GM21447 (cell line): ENCODE measurements at regions not wholly inside any gene's neighbourhood (a gene's known extent, or its start where the extent isn't known, plus 50 kb on each side); places are given as distances from the start of the nearest gene placed in this dataset.

ENCODE experiments used
- ATAC-seq: cut with Tn5 transposase; IDR thresholded peaks from one replicate; pipeline ENCODE4 v1.9.1; 2021; ENCODE audit not compliant: unreplicated experiment

DNA sequence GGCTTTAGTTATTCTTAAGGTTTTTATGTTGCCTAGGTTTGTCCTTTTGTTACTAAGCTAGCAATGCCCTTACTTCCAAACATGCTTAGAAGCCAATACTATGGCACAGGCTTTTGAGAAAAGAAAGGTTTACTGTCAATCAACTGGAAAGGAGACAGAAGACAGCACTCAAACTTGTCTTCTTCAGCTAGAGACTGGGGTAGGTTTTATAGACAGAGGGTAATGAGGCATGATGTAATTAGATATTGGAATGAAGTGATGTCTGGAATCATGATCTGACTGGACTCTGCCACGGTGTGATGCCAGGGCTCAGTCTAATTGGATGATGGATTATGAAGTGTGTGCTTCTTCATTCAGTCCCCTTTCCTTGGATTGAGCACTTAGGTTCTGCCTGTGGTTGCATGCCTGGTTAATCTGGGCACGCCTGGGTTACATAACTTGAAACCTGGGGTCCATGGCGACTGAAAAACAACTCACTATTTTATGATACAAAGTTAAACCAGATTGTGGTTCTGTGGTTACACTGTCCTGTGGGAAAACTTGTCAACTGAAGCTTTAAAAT is 625.8 kb downstream of the BRINP3 start:
- ATAC-seq: no peak

DNA sequence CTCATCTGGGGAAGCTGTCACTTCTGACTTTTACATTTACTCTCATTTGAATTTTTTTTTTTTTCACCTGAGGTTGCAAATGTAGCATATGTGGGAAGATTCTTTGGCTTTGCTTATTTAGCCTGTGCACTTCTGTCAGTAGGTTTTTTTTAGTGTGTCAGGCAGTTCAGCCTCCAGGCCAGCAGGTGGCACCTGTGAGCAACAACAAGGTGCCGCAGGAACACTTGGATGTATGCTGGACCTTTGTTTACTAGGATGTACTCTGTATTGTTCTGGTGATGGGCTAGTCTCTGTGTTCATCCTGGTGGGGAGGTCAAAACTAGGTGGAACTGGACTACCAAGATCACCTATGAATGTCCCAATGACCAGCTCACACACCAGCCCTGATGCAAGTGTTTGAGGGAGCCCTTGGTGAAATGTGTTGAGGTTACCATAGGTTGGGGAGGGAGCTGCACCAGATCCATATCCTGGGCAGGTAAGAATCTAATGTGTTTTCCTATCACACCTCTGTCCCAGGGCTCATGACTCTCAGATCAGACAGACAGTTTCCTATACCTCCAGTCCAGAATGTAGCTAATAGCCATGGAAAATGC is 618.2 kb downstream of the BRINP3 start:
- ATAC-seq: no peak

DNA sequence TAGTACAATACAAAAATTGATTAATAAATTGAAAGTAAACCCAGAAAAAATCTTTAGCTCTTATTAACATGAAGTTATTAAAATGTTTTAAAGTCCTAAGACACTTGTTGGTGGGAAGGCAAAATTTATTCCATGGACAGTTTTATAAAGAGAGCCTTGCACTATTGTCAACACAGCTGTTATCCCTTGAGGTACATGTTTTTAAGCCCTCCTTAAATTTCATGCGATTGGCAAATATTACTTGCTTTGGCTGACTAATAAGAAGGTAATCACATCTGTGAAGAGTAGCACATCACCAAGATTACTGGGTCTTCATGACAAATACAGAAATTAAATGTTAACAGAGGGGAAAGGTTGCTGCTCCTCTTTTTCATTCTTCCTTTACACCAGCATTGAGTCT is 611.1 kb downstream of the BRINP3 start:
- no peak for ATAC-seq

DNA sequence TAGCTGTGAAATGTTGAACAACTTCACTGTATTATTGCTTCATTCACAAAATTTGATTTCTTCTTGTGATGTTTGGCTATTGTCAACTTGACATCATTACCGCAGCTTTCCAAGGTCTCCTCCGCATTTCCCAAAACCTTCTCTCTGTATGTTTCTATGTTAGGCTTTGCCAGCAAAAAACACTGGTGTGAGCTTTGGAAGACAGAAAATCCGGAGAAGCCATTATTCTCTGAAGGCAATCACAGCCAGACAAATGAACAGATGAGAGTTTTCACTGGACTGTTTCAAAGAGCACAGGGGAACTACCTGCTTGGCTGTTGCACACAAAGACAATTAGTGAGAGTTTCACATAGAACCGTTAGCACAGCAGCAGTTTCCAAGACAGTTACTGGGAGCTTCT is 609.6 kb downstream of the BRINP3 start:
- ATAC-seq: no peak

DNA sequence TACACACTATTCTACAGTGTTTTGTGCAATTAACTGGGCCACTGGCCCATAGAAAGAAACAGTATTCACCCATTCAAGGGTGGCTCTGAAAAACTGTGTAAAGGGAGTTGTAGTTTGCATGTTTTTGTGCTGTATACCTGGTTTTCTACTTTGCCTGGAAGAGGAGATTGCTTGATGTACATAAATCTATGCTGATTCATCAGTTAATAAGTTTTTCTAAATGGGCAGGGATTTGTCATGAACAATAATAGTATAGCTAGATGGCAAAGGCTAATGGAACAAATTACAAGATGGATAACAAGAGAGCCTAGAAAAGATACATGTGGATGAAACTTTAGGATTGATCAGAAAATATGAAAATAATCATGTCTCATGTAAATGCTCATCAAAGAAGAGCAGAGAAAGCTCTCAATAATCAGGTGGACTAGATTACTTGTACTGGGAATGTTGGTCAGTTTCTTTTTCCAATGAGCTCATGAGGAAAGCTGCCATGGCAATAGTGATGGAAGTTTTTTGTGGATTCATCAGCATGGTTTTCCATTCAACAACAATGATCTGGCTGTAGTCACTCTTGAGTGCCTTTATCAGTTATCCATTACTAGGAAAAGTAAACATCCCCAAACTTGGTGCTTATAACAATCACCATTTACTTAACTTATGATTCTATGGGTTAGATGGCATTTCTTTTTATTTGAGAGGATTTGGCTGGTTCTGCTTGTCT is 602.8 kb downstream of the BRINP3 start:
- no peak for ATAC-seq

DNA sequence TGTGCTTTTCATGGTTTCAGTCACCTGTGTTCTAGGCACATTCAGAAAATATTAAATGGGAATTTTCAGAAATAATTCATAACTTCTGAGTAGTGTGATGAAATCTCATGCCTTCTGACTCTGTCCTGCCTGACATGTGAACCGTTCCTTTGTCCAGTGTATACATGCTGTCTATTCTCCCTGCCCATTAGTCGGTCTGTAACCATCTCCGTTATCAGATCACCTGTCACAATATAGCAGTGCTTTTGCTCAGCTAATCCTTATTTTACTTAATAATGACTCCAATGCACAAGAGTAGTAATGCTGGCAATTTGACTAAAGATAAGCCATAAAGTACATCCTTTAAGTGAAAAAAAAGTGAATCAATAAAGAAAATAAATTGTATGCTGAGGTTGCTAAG is 597.5 kb downstream of the BRINP3 start:
- no peak for ATAC-seq

DNA sequence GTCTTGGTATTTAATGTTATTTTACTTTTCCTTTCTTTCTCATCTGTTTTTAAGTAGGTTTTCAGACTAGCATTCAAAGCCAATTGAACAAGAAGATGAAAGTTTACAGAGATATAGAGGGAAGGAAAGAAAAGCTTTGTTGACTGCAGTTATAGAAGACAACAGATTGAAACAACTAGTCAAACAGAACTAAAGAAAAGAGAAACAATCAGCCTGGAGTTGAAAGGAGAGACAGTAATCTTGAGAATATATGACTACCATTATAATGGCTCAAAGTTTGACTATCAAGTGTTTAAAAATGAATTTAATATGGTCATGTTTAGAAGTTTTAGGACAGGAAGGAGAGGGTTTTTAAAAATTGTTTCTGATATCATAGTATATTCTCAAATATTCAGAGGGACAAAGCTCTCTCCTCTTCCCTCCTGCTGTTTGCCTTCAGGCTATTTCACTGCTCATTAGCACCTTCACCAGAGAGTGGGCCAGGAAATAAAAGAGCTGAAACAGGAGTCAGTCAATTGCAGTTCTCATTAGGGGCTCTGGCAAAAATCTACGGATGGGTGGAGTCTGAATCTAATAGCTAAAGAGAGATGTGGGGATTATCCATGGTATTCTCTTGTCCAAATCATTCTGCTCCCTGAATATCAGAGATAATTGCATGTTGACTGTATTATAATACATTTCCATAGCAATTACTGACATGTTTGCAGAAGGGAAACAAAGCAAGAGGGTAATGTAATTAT is 577.8 kb downstream of the BRINP3 start:
- ATAC-seq: no peak

DNA sequence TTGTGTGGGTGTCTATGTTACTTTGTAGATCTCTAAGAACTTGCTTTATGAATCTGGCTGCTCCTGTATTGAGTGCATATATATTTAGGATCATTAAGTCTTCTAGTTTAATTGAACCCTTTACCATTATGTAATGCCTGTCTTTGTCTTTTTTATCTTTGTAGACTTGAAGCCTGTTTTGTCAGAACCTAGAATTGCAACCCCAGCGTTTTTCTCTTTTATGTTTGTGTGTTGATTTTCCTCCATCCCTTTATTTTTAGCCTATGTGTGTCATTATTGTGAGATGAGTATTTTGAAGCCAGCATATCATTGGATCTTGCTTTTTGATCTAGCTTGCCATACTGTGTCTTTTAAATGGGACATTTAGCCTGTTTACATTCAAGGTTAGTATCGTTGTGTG is 573.2 kb downstream of the BRINP3 start:
- no peak for ATAC-seq

DNA sequence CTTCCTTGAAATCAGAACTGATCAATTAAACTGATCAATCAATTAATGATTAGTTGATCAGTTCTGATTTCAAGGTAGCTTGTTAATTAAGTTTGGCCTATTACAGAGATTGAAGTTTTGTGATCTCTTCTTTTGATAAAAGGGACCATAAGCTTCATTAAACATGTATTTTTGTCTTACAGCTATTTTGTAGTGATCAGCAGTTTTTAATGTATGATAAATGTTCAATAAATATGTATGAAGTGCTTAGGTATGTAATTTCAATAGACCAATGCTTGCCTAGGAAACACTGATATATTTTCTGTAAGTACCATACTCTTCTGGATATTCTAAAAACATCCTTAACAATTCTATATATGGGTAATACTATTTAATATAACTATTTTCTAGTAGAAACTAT is 569.6 kb downstream of the BRINP3 start:
- no peak for ATAC-seq

DNA sequence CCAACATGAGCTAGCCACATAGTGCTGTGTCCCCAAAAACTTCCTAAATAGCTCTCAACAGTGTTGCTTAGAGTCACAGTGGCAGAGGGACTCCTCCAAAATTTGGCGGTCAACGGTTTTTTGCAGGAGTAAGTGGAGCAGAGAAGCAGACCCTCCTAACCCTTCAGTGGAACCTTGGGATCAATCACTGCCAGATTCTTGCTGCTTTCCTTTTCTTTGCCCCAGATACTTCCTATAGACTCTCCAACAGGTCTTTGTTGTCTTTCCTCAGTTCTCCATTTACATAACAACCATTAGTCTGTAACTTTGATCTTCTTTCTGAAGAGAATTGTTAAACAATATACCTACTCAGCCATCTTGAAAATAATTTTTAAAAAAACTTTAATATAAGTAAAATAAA is 556.1 kb downstream of the BRINP3 start:
- ATAC-seq: no peak

DNA sequence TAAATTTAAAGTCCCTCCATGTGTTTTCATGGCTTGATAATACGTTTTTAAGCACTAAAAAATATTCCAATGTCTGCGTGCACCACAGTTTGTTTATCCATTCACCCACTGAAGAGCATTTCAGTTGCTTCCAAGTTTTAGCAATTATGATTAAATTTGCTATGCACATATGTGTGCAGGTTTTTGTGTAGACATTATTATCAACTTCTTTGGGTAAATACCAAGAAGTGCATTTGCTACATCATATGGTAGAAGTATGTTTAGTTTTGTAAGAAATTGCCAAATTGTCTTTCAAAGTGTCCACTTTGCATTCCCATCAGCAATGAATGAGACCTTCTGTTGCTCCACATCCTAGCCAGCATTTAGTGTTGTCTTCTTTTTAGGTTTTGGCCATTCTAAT is 550.0 kb downstream of the BRINP3 start:
- no peak for ATAC-seq

DNA sequence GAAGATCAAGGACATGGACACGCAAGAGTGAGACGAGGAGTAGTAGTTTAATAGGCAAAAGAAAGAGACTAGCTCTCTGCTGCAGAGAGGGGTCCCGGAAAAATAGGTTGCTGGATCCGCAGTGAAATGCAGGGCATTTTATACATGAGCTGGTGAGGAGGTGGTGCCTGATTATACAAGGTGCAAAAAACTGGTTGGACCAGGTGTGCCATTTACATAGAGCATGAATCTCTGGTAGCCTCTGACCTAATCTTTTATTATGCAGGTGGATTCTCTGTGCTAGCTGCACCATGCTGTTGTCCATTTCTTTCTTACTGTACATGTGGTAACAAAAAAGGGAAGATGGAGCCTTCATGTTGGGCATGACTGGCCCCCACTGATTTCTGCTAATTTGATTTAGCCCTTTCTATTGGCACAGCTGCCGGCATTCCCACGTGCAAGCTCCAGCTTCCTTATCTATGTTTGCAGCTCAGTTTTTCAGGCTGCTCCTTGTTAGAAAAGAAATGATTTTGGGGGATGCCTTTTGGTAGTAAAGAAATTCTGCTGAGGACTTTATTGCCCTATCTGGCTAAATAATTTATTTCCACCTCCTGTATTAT is 548.1 kb downstream of the BRINP3 start:
- ATAC-seq: no peak

DNA sequence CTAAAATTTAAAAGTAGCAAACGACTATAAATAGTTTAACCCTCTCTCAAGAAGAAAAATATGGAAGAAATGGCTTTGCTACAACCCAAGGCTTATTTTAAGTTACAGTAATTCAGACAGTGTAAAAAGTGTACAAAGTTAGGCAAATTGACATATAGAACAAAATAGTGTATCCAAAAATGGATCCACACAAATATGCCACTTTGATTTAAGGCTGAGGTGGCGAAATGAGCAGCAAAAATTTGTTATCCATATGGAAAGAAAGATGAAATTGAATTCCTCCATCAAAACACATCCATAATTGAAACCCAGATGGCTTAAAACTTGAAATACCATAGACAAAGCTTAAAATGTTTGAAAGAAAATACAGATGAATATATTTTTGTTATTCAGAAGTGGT is 540.8 kb downstream of the BRINP3 start:
- no peak for ATAC-seq

DNA sequence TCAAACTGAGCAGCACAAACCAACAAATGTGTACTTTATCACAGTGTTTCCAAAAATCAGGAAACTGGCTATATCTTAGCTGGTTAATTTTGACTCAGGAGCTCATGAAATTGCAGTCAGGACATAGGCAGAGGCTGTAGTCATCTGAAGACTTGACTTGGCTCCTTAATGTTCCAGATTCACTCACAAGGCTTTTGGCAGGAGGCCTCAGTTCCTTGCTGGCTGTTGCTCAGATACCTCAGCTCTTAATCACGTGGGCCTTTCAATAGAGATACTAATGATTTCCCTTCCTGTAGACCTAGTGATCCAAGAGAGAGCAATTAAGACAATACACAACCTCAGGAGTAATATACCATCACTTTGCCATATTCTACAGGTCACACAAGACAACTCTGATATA is 537.7 kb downstream of the BRINP3 start:
- ATAC-seq: no peak

DNA sequence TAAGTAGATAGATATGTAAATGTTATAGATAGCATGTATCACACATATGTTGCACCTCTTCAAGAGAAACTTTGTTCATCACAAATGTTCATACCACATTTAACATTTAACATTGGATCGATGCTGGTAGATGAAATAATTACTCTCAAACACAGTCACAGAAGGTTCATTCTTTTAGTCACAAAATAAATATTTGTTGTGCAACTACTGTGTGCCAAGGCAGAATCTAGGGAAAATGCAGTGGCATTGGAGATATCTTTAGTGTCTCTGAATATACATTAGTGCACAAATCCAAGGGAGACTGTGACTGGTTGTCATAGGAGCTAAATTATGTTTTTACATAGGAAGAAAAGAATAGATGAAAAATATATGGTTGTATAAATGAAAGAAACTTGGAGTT is 535.7 kb downstream of the BRINP3 start:
- no peak for ATAC-seq

DNA sequence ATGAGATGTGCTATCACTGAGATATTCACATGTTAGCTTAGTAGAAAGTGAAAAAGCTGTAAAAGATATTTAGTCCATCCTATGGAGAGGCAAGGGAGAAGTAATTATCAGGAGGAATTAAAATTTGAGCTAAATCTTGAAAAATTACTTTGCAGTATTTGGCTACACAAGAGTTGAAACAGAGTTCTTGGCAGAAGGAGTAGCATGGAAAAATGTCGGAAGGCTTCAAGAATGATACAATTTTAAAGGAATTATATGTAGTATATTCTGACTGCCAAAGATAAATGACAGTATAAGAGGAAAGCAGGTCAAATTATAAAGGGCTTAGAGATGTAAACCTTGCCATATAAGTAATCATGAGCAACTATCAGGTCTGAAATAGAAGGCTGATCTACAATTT is 518.9 kb downstream of the BRINP3 start:
- ATAC-seq: no peak

DNA sequence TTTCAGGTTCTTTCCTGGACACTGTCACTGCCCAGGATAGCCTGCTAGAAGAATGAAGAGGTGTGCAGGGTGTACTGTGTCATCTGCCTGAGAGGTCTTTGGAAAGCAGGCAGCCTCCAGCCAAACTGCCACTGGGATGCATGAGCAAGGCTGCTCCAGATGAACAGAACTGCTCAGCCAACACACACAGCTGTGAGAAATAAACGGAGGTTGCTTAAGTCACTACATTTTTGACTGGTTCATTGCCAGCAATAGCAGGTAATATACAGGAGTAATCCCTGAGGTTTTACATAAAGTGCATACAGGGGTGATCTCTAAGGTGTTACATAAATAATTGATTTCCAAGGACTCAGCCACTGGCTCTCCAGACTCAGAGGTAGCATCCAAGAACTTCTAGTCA is 516.9 kb downstream of the BRINP3 start:
- no peak for ATAC-seq

DNA sequence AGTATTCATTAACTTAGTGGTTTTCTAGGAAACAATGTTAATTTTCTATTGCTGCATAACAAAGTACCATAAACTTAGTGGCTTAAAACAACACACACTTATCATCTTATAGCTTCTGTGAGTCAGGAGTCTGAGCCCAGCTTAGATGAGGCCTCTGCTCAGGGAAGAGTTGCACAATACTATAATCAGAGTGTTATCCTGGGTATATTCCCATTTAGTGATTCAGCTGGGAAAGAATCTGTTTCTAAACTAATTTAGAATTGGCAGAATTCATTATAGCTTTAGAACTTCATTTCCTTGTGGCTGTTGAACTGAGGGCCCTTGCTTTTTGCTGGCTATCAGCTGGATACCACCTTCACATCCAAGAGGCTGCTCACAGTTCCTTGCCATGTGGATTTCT is 515.5 kb downstream of the BRINP3 start:
- no peak for ATAC-seq

DNA sequence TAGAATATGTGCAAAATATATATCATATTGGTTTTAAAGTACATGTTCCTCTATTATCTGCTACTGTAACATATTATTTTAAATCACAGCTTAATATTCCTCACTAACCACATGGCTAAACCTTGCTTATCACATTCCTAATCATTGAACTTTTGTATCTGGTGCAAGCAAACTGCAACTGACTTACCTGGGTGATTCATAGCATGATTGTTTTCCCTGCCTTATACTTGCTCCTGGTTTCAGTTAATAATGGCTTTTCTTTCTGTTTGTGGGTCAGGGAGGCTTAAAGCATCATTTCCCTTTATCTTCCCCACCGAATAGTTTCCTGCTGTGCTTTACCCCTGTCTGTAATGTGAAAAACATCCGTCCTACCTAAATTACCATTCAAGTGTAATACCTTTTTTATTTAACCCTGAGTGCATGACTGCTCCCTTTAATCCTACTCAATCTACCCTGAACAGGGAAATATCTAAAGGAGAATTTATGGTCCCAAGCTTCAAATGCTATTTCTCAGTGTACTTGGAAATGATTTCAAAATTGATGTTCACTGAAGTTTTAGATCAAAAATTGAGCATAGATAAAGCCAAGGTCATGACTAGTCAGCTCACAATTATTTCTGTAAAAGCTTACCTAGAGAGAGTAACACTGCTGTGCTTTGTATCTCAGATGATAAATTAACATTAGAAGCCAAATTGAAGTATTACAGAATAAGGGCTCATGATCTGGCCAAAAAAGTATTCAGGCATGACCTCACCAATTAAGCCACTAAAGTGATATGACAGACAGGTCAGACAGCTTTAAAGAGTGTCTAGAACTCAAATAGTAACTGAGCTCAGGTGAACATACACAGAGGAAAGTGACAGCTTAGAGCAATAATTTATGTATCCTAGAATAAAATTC is 507.1 kb downstream of the BRINP3 start:
- no peak for ATAC-seq

DNA sequence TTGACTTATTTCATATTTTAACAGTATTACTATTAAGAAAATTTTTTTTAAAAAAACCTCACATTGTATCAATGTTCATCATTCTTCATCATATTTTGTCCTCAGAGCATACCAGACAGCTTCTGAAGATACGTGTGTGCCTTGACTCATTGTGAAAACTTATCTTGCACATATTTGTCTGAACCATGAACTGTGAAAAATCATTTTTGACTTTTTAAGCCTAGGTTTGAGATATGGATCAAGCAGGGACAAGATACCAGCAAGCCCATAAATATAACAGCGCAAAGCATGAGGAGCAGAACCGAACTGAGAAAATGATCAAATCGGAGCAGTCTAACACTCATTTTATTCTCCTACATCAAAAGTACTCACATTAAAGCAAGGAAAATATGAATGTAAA is 506.0 kb downstream of the BRINP3 start:
- no peak for ATAC-seq

DNA sequence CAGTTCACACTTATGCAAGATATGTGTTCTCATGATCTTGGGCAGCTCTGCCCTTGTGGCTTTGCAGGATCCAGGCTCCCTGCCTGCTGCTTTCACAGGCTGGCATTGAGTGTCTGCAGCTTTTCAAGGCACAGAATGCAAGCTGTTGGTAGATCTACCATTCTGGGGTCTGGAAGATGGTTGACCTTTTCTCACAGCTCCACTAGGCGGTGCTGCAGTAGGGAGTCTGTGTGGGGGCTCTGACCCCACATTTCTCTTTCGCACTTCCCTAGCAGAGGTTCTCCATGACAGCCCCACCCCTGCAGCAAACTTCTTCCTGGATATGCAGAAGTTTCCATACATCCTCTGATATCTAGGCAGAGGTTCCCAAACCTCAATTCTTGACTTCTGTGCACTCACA is 500.5 kb downstream of the BRINP3 start:
- no peak for ATAC-seq
